Choroid plexus epithelial cell (primary cell): ENCODE measurements at regions not wholly inside any gene's neighbourhood (a gene's known extent, or its start where the extent isn't known, plus 50 kb on each side); places are given as distances from the start of the nearest gene placed in this dataset.
"Not testable (repeated sequence)": the region's sequence is repeated elsewhere in the genome, so short reads cannot be mapped to it uniquely, and the experiment has no call there.

Experiments
- DNase-seq: peaks from one replicate; pipeline ENCODE4 v3.0.0-alpha.2; 2010; ENCODE audit warnings: low read depth
- H3K4me3 ChIP-seq: 2 replicates; pipeline ENCODE4 v1.5.1; 2011; ENCODE audit warnings: low read depth, mild to moderate bottlenecking, control low read depth, low read length, moderate library complexity
- CTCF ChIP-seq: conservative IDR thresholded peaks from 2 replicates; pipeline ENCODE4 v1.5.1; 2011; ENCODE audit warnings: low read depth, mild to moderate bottlenecking, control low read depth, inconsistent platforms, low read length, moderate library complexity

- DNase-seq, result no peak
- no peak for TF ChIP-seq CTCF
- no peak overlapping the region for H3K4me3 ChIP-seq
These were observed 255.1 kb downstream of the MAP2K6 start for GRCh38 chr17:69669441-69670178.

GRCh38 chr17:69672924-69673323, 258.4 kb downstream of the MAP2K6 start:
- no peak overlapping the region for H3K4me3 ChIP-seq
- TF ChIP-seq CTCF, result no peak
- DNase-seq, result peak; percentile 70

- DNase-seq, result peak; percentile 69
- TF ChIP-seq CTCF, result peak; percentile 53
- H3K4me3 ChIP-seq, result no peak overlapping the region
These were observed 262.6 kb downstream of the MAP2K6 start for GRCh38 chr17:69677130-69677529.

GRCh38 chr17:69678206-69678605, 263.7 kb downstream of the MAP2K6 start:
- no peak for DNase-seq
- TF ChIP-seq CTCF, result no peak
- no peak overlapping the region for H3K4me3 ChIP-seq

- TF ChIP-seq CTCF, result no peak
- DNase-seq, result no peak
- H3K4me3 ChIP-seq, result no peak overlapping the region
These were observed 265.3 kb downstream of the MAP2K6 start for GRCh38 chr17:69679829-69680228.

- no peak overlapping the region for H3K4me3 ChIP-seq
- TF ChIP-seq CTCF, result no peak
- DNase-seq, result no peak
These were observed 269.8 kb downstream of the MAP2K6 start for GRCh38 chr17:69684251-69684650.

GRCh38 chr17:69685150-69685549, 270.7 kb downstream of the MAP2K6 start:
- not testable (repeated sequence) for DNase-seq, H3K4me3 ChIP-seq
